ENCODE measurements at regions not wholly inside any gene's neighbourhood (a gene's known extent, or its start where the extent isn't known, plus 50 kb on each side); places are given as distances from the start of the nearest gene placed in this dataset.

DNA sequence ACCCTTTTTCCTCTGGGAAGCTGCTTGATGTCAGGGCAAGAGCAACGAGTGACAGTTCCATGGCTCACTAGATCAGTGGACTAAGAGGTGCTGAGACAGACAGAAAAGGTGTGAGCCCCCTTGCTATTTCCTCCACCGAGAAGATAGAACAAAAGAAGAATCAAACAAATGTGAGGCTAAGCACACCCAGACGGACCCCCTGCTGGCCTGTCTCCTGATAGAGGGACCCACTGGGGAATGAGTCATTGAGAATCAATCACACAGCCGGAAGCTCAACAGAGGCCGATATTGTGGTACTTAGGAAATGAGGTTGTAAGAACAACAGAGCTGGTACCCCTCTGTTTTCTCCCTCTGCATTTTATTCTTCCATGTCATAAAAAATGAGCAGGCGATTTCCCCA lies 89.8 kb upstream of the TEX51 start:
- no peaks in the 10 kb centered on the region for H3K9me3 ChIP-seq
- TF ChIP-seq, protein P1, sequence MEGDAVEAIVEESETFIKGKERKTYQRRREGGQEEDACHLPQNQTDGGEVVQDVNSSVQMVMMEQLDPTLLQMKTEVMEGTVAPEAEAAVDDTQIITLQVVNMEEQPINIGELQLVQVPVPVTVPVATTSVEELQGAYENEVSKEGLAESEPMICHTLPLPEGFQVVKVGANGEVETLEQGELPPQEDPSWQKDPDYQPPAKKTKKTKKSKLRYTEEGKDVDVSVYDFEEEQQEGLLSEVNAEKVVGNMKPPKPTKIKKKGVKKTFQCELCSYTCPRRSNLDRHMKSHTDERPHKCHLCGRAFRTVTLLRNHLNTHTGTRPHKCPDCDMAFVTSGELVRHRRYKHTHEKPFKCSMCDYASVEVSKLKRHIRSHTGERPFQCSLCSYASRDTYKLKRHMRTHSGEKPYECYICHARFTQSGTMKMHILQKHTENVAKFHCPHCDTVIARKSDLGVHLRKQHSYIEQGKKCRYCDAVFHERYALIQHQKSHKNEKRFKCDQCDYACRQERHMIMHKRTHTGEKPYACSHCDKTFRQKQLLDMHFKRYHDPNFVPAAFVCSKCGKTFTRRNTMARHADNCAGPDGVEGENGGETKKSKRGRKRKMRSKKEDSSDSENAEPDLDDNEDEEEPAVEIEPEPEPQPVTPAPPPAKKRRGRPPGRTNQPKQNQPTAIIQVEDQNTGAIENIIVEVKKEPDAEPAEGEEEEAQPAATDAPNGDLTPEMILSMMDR (IDR thresholded peaks at IDR 0.05): no peak
- TF ChIP-seq POLR2A (IDR thresholded peaks at IDR 0.05) (no peak), POLR2AphosphoS5 (IDR thresholded peaks at IDR 0.05; ENCODE audit: insufficient read depth in 1 of 2, low read depth in 1 of 2) (no peak)
- intact Hi-C loops (cut with DNase I): no loop called here
- H3K36me3 ChIP-seq: no peaks in the 10 kb centered on the region
- DNase-seq (ENCODE audit: extremely low spot score in 2 of 2): peak in 1 of 2 donors; percentile 62
- H3K4me3 ChIP-seq: no peak overlapping the region
- H3K27me3 ChIP-seq: no peaks in the 10 kb centered on the region
- no peak overlapping the region for H3K27ac ChIP-seq
- no peaks in the 10 kb centered on the region for H3K4me1 ChIP-seq

- intact Hi-C loops (cut with DNase I): no loop called here
- peak; percentile 31 to 40 for DNase-seq (ENCODE audit: extremely low spot score in 2 of 2)
- TF ChIP-seq POLR2AphosphoS5 (IDR thresholded peaks at IDR 0.05; ENCODE audit: insufficient read depth in 1 of 2, low read depth in 1 of 2) (no peak), POLR2A (IDR thresholded peaks at IDR 0.05) (no peak)
- TF ChIP-seq, protein P1 (IDR thresholded peaks at IDR 0.05): no peak
These were observed 89.3 kb upstream of the TEX51 start for GRCh38 chr2:126809340-126809739.

GRCh38 chr2:126810001-126810400 lies 88.7 kb upstream of the TEX51 start:
- TF ChIP-seq POLR2A (IDR thresholded peaks at IDR 0.05) (no peak), POLR2AphosphoS5 (IDR thresholded peaks at IDR 0.05; ENCODE audit: insufficient read depth in 1 of 2, low read depth in 1 of 2) (no peak)
- TF ChIP-seq, protein P1 (IDR thresholded peaks at IDR 0.05): no peak
- no peak for DNase-seq (ENCODE audit: extremely low spot score in 2 of 2)
- no peaks in the 10 kb centered on the region for H3K9me3 ChIP-seq
- no peaks in the 10 kb centered on the region for H3K4me1 ChIP-seq
- no peak overlapping the region for H3K4me3 ChIP-seq
- no peak overlapping the region for H3K27ac ChIP-seq
- no peaks in the 10 kb centered on the region for H3K36me3 ChIP-seq
- no peaks in the 10 kb centered on the region for H3K27me3 ChIP-seq
- intact Hi-C loops (cut with DNase I): no loop called here

More at GRCh38 chr2:126809340-126809739, 89.3 kb upstream of the TEX51 start:
- H3K4me1 ChIP-seq: no peaks in the 10 kb centered on the region
- no peaks in the 10 kb centered on the region for H3K9me3 ChIP-seq
- H3K4me3 ChIP-seq: no peak overlapping the region
- H3K27ac ChIP-seq: no peak overlapping the region
- no peaks in the 10 kb centered on the region for H3K36me3 ChIP-seq
- no peaks in the 10 kb centered on the region for H3K27me3 ChIP-seq

DNA sequence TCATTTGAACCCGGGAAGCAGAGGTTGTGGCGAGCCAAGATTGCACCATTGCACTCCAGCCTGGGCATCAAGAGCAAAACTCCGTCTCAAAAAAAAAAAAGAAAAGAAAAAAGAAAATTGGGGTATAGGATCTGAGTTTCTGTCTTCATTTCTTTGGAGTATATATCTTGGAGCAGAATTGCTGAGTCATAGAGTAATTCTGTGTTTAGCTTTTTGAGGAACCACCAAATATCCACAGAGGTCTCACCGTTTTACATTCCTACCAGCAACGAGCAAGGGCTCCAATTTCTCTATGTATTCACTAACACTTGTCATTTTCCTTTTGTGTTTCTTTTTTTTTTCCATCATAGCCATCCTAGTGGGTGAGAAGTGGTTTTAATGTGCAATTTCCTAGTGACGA lies 87.6 kb upstream of the TEX51 start:
- intact Hi-C loops (cut with DNase I): no loop called here
- Histone ChIP-seq H3K27me3 (no peaks in the 10 kb centered on the region), H3K4me1 (no peaks in the 10 kb centered on the region), H3K36me3 (no peaks in the 10 kb centered on the region), H3K9me3 (no peaks in the 10 kb centered on the region), H3K4me3 (no peak overlapping the region), H3K27ac (no peak overlapping the region)
- TF ChIP-seq POLR2AphosphoS5 (IDR thresholded peaks at IDR 0.05; ENCODE audit: insufficient read depth in 1 of 2, low read depth in 1 of 2): no peak
- no peak for TF ChIP-seq POLR2A (IDR thresholded peaks at IDR 0.05)
- TF ChIP-seq, protein P1 (IDR thresholded peaks at IDR 0.05): no peak
- DNase-seq (ENCODE audit: extremely low spot score in 2 of 2): no peak

DNA sequence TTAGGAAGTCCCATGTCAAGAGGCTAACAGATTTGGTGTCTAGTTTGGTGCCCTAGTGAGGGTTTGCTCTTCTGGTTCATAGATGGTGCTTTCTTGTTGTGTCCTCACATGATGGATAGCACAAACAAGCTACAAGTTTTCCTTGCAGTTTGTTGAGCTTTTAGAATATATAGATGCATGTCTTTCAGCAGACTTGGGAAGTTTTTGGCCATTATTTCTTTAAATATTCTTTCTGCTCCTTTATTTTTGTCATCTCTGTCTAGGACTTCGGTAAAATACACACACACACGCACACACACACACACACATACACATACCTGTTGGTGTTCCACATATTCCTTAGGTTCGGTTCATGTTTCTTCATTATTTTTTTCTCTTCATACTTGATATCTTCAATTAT lies 81.5 kb upstream of the TEX51 start:
- no peak overlapping the region for H3K27ac ChIP-seq
- no peak overlapping the region for H3K4me3 ChIP-seq
- DNase-seq (ENCODE audit: extremely low spot score in 2 of 2): no peak
- intact Hi-C loops (cut with DNase I): no loop called here
- H3K27me3 ChIP-seq: no peaks in the 10 kb centered on the region
- no peaks in the 10 kb centered on the region for H3K36me3 ChIP-seq
- H3K9me3 ChIP-seq: no peaks in the 10 kb centered on the region
- TF ChIP-seq, protein P1 (IDR thresholded peaks at IDR 0.05): no peak
- TF ChIP-seq POLR2AphosphoS5 (IDR thresholded peaks at IDR 0.05; ENCODE audit: insufficient read depth in 1 of 2, low read depth in 1 of 2): no peak
- TF ChIP-seq POLR2A (IDR thresholded peaks at IDR 0.05): no peak
- H3K4me1 ChIP-seq: no peaks in the 10 kb centered on the region
